Lower leg skin (tissue), 4 donors: ENCODE measurements at regions not wholly inside any gene's neighbourhood (a gene's known extent, or its start where the extent isn't known, plus 50 kb on each side); places are given as distances from the start of the nearest gene placed in this dataset.

Source experiments
- DNase-seq, 2 donors: peaks; one replicate each; pipeline ENCODE4 v3.0.0-alpha.2; 2019; ENCODE audit warnings: low spot score in 2 of 2
- H3K4me3 ChIP-seq: fragments of 200-600 bp; sonication (generic); 2 replicates; pipeline ENCODE4 v1.5.1; 2017; ENCODE audit warnings: mild to moderate bottlenecking, low read depth; ENCODE audit not compliant: poor library complexity, severe bottlenecking
- POLR2A ChIP-seq, 2 donors: fragments of 450-650 bp; IDR thresholded peaks; one replicate each; pipeline ENCODE4 v1.6.1; 2016 to 2017; ENCODE audit warnings: antibody characterized with exemption in 2 of 2, mild to moderate bottlenecking in 1 of 2, moderate library complexity in 1 of 2
- WGBS, 2 donors: methylation state at CpG; one replicate each; pipeline ENCODE4 v1.1.5; 2018; 5-methylcytosine and 5-hydroxymethylcytosine counted together
- intact Hi-C: fragments of 100-400 bp; cut with DNase I; formaldehyde crosslinking; loops from one replicate; pipeline ENCODE4 v1.15.0; 2023; ENCODE audit warnings: low total_unique reads
- TF ChIP-seq, protein P1 (sequence below), 3 donors: fragments of 450-650 bp; IDR thresholded peaks; one replicate each; pipeline ENCODE4 v1.5.1; 2016; ENCODE audit warnings: antibody characterized with exemption in 3 of 3, mild to moderate bottlenecking in 3 of 3, moderate library complexity in 2 of 3

DNA sequence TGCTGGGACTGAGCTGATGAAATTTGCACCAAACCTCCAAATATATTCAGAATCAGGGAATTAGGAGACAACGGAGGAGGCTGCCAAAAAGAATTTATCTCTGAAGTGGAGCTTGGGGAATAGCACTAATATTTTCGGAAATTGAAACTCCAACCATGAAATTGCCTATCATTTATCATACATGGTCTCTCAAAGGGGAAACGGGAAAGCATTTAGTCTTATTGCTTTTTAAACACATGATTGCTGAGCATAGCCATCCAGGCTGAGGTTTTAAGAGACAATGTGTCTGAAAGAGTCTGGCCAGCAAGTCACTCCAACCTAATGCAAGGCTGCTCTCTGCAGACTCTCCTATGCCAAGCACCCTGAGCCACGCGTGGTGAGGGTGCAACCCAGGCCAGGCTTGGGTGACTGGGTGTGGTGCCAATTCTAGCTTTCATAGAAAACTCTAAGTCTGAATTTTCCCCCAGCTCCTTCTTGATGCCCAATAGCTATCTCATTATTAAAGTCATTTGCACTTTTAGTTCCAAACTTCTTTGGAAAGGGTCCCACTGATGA is 200.2 kb downstream of the RPLP1 start:
- whole genome bisulfite sequencing, 2 donors: 80 to 82% methylated on average over 5 of the region's 5 CpGs
- DNase-seq: peak in 1 of 2 donors; percentile 6
- no peak overlapping the region for H3K4me3 ChIP-seq
- intact Hi-C loops: no loop called here
- TF ChIP-seq POLR2A (IDR thresholded peaks at IDR 0.05): no peak
- TF ChIP-seq, protein P1, sequence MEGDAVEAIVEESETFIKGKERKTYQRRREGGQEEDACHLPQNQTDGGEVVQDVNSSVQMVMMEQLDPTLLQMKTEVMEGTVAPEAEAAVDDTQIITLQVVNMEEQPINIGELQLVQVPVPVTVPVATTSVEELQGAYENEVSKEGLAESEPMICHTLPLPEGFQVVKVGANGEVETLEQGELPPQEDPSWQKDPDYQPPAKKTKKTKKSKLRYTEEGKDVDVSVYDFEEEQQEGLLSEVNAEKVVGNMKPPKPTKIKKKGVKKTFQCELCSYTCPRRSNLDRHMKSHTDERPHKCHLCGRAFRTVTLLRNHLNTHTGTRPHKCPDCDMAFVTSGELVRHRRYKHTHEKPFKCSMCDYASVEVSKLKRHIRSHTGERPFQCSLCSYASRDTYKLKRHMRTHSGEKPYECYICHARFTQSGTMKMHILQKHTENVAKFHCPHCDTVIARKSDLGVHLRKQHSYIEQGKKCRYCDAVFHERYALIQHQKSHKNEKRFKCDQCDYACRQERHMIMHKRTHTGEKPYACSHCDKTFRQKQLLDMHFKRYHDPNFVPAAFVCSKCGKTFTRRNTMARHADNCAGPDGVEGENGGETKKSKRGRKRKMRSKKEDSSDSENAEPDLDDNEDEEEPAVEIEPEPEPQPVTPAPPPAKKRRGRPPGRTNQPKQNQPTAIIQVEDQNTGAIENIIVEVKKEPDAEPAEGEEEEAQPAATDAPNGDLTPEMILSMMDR (IDR thresholded peaks at IDR 0.05): no peak

DNA sequence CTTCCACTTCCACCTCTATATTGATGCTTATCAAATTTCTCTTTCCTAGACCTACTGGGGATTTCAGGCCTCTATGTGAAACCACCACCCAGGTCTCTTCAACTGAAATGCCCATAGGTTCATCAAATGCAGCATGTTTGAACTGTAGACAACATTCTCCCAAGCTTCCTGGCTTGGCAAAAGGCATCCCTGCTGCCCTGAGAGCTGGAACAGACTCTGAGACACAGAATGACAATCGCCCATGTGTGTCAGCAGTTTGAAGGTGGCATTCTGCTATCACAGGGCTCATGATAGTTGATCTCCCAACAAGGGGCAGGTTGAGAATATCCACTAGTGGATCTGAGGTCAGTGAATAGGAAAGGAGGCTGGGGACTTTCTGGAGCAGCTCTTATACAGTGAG is 200.7 kb downstream of the RPLP1 start:
- no peak overlapping the region for H3K4me3 ChIP-seq
- peak in 1 of 2 donors; percentile 60 for DNase-seq
- intact Hi-C loops: no loop called here
- TF ChIP-seq, protein P1 (IDR thresholded peaks at IDR 0.05): no peak
- TF ChIP-seq POLR2A (IDR thresholded peaks at IDR 0.05): no peak
- 71 to 80% methylated on average over 1 of the region's 1 CpG for WGBS, 2 donors

DNA sequence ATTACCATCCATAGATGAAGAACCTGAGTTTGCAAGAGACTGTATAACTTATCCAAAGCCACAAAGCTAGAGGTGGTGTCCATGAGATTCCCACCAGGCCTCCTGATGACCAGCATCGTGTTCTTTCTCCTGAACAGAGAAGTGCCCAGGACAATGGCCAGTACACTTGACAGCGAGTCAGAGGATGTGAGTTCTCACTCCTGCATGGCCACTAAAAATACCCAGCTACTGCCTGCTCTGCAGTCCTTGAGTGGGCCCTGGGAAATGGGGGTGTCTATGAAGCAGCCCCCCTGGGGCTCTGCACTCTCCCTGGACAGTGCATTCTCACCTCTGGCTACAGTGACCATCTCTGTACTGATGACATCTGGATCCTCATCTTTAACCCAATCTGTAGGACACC is 201.2 kb downstream of the RPLP1 start:
- WGBS, 2 donors: 91 to 98% methylated on average over 2 of the region's 2 CpGs
- intact Hi-C loops: no loop called here
- peak in 1 of 2 donors; percentile 45 for DNase-seq
- no peak for TF ChIP-seq POLR2A (IDR thresholded peaks at IDR 0.05)
- TF ChIP-seq, protein P1 (IDR thresholded peaks at IDR 0.05): no peak
- H3K4me3 ChIP-seq: no peak overlapping the region

DNA sequence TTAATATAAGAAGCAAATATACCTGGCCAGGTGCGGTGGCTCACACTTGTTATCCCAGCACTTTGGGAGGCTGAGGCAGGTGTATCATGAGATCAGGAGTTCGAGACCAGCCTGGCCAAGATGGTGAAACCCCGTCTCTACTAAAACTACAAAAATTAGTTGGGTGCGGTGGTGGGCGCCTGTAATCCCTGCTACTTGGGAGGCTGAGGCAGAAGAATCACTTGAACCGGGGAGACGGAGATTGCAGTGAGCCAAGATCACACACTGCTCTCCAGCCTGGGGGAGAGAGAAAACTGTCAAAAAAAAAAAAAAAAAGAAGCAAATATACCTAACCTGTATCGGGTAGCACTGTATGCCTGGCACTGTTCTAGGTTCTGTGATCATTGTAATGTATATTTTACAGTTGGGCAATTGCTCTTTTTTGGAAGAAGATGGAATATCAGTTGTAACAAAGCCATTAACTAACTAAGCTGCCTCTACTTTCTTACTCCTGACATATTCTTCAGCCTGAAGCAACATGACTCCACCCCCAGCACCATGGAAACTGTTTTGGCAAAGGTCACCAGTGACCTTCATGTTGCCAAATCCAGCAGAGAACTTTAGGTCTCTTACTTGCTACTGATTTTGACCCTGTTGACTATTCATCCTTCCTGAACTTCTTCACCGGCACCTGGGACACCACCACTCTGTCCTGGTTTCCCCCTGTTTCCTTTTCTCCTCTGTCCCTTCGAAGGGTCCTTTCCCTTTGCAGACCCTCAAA is 203.8 kb downstream of the RPLP1 start:
- WGBS, 2 donors: 89 to 93% methylated on average over 10 of the region's 10 CpGs
- intact Hi-C loops: no loop called here
- TF ChIP-seq, protein P1 (IDR thresholded peaks at IDR 0.05): no peak
- no peak overlapping the region for H3K4me3 ChIP-seq
- peak in 1 of 2 donors; percentile 7 for DNase-seq

DNA sequence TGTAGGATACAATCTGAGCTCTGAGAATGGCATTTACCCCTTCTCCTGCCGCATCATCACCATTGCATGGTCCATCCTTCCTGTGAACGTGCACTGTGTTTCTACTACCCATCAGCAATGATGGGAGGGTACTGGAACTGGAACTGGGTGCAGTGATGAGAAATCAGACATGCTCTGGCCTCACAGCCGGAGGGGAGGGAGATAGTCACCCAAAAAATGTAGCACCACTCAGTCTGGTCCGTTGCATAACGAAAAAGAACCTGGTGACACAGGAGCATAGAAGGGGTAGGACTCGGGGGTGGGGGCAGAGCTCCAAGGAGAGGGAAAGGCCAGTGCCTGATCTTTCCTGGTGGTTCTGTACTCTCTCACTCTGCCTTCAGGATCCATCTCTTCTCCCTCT is 205.0 kb downstream of the RPLP1 start:
- intact Hi-C loops: no loop called here
- no peak for TF ChIP-seq POLR2A (IDR thresholded peaks at IDR 0.05)
- TF ChIP-seq, protein P1 (IDR thresholded peaks at IDR 0.05): no peak
- DNase-seq: peak in 1 of 2 donors; percentile 17

More for the DNA sequence above, 205.0 kb downstream of the RPLP1 start:
- H3K4me3 ChIP-seq: no peak overlapping the region
- 92 to 93% methylated on average over 6 of the region's 6 CpGs for WGBS, 2 donors
